ENCODE measurements at regions not wholly inside any gene's neighbourhood (a gene's known extent, or its start where the extent isn't known, plus 50 kb on each side); places are given as distances from the start of the nearest gene placed in this dataset.
"Not testable (repeated sequence)": the region's sequence is repeated elsewhere in the genome, so short reads cannot be mapped to it uniquely, and the experiment has no call there.

GRCh38 chr10:118439824-118440223, 97.7 kb upstream of the FAM204A start:
- DNase-seq (ENCODE audit: low read depth): no peak
- no peak for TF ChIP-seq CTCF (IDR thresholded peaks at IDR 0.05; ENCODE audit: insufficient read depth, low read depth, low read length, missing control alignments)
- H3K4me3 ChIP-seq (ENCODE audit: low read depth, low read length): no peak overlapping the region

GRCh38 chr10:118436742-118437141, 94.6 kb upstream of the FAM204A start:
- TF ChIP-seq CTCF (IDR thresholded peaks at IDR 0.05; ENCODE audit: insufficient read depth, low read depth, low read length, missing control alignments): no peak
- H3K4me3 ChIP-seq (ENCODE audit: low read depth, low read length): no peak overlapping the region
- no peak for DNase-seq (ENCODE audit: low read depth)

- no peak for DNase-seq (ENCODE audit: low read depth)
- TF ChIP-seq CTCF (IDR thresholded peaks at IDR 0.05; ENCODE audit: insufficient read depth, low read depth, low read length, missing control alignments): no peak
- H3K4me3 ChIP-seq (ENCODE audit: low read depth, low read length): no peak overlapping the region
Observed at GRCh38 chr10:118430190-118430589, 88.1 kb upstream of the FAM204A start.

- peak; percentile 77 for DNase-seq (ENCODE audit: low read depth)
- peak; percentile 67 for TF ChIP-seq CTCF (IDR thresholded peaks at IDR 0.05; ENCODE audit: insufficient read depth, low read depth, low read length, missing control alignments)
- H3K4me3 ChIP-seq (ENCODE audit: low read depth, low read length): no peak overlapping the region
Observed at GRCh38 chr10:118423800-118424442, 81.8 kb upstream of the FAM204A start.

GRCh38 chr10:118422241-118422640, 80.1 kb upstream of the FAM204A start:
- no peak for TF ChIP-seq CTCF (IDR thresholded peaks at IDR 0.05; ENCODE audit: insufficient read depth, low read depth, low read length, missing control alignments)
- H3K4me3 ChIP-seq (ENCODE audit: low read depth, low read length): no peak overlapping the region
- DNase-seq (ENCODE audit: low read depth): no peak

GRCh38 chr10:118420049-118420448, 77.9 kb upstream of the FAM204A start:
- not testable (repeated sequence) for DNase-seq (ENCODE audit: low read depth); H3K4me3 ChIP-seq (ENCODE audit: low read depth, low read length)

GRCh38 chr10:118412932-118413331, 70.8 kb upstream of the FAM204A start:
- no peak for DNase-seq (ENCODE audit: low read depth)
- no peak for TF ChIP-seq CTCF (IDR thresholded peaks at IDR 0.05; ENCODE audit: insufficient read depth, low read depth, low read length, missing control alignments)
- H3K4me3 ChIP-seq (ENCODE audit: low read depth, low read length): no peak overlapping the region

Measured in GM12865 (cell line).